H9 (cell line): ENCODE measurements at regions not wholly inside any gene's neighbourhood (a gene's known extent, or its start where the extent isn't known, plus 50 kb on each side); places are given as distances from the start of the nearest gene placed in this dataset.
A peak's percentile ranks its signal among the peaks of the same experiment; 100 is the strongest.

Experiments
- DNase-seq: peaks from one replicate; pipeline ENCODE4 v3.0.0-alpha.2; 2017
- H2AFZ ChIP-seq: one replicate; pipeline ENCODE4 v1.6.1; 2013; ENCODE audit warnings: mild to moderate bottlenecking, low read length, control low read depth, moderate library complexity
- H2AK5ac ChIP-seq: 2 replicates; pipeline ENCODE4 v1.6.1; 2013; ENCODE audit warnings: low read length, control low read depth, mixed read lengths; ENCODE audit not compliant: insufficient read length
- H2BK120ac ChIP-seq: one replicate; pipeline ENCODE4 v1.6.1; 2013; ENCODE audit warnings: low read depth, mild to moderate bottlenecking, low read length, control low read depth, inconsistent platforms; ENCODE audit not compliant: poor library complexity, severe bottlenecking
- H2BK12ac ChIP-seq: 2 replicates; pipeline ENCODE4 v1.6.1; 2013; ENCODE audit warnings: low read length, control low read depth, mixed read lengths, low read depth; ENCODE audit not compliant: insufficient read length
- H2BK15ac ChIP-seq: 2 replicates; pipeline ENCODE4 v1.6.1; 2013; ENCODE audit warnings: low read depth, low read length, control low read depth
- H2BK20ac ChIP-seq: one replicate; pipeline ENCODE4 v1.6.1; 2013; ENCODE audit warnings: low read depth, mild to moderate bottlenecking, low read length, control low read depth, inconsistent platforms; ENCODE audit not compliant: poor library complexity, severe bottlenecking
- H2BK5ac ChIP-seq: 2 replicates; pipeline ENCODE4 v1.6.1; 2013; ENCODE audit warnings: low read length, control low read depth, mixed read lengths; ENCODE audit not compliant: insufficient read length
- H3K14ac ChIP-seq: 2 replicates; pipeline ENCODE4 v1.6.1; 2013; ENCODE audit warnings: low read length, control low read depth; ENCODE audit not compliant: insufficient read depth
- H3K18ac ChIP-seq: 2 replicates; pipeline ENCODE4 v1.6.1; 2013; ENCODE audit warnings: low read depth, mild to moderate bottlenecking, mixed read lengths, low read length, control low read depth; ENCODE audit not compliant: insufficient read length
- H3K23ac ChIP-seq: 2 replicates; pipeline ENCODE4 v1.6.1; 2013; ENCODE audit warnings: low read length, control low read depth, mixed read lengths, low read depth; ENCODE audit not compliant: insufficient read length
- H3K23me2 ChIP-seq: 2 replicates; pipeline ENCODE4 v1.6.1; 2013; ENCODE audit warnings: low read depth, mild to moderate bottlenecking, mixed read lengths, low read length, control low read depth; ENCODE audit not compliant: insufficient read length, poor library complexity, severe bottlenecking
- H3K27ac ChIP-seq: 2 replicates; pipeline ENCODE4 v1.5.1; 2013; ENCODE audit warnings: low read length, control low read depth, mixed read lengths, low read depth; ENCODE audit not compliant: insufficient read length
- H3K27me3 ChIP-seq: 2 replicates; pipeline ENCODE4 v1.6.1; 2013; ENCODE audit warnings: low read length, control low read depth, inconsistent platforms; ENCODE audit not compliant: insufficient read depth
- H3K4ac ChIP-seq: 2 replicates; pipeline ENCODE4 v1.6.1; 2013; ENCODE audit warnings: low read depth, mild to moderate bottlenecking, control low read depth, inconsistent platforms, low read length, moderate library complexity
- H3K4me1 ChIP-seq: 2 replicates; pipeline ENCODE4 v1.6.1; 2013; ENCODE audit warnings: low read length, control low read depth, inconsistent platforms; ENCODE audit not compliant: insufficient read depth
- H3K4me2 ChIP-seq: 2 replicates; pipeline ENCODE4 v1.6.1; 2013; ENCODE audit warnings: low read length, control low read depth, mixed read lengths; ENCODE audit not compliant: insufficient read length, insufficient read depth
- H3K56ac ChIP-seq: 2 replicates; pipeline ENCODE4 v1.6.1; 2013; ENCODE audit warnings: low read depth, mild to moderate bottlenecking, mixed read lengths, low read length, control low read depth; ENCODE audit not compliant: insufficient read length
- H3K79me1 ChIP-seq: 2 replicates; pipeline ENCODE4 v1.6.1; 2013; ENCODE audit warnings: low read depth, mild to moderate bottlenecking, moderate library complexity, low read length, control low read depth, inconsistent platforms; ENCODE audit not compliant: insufficient read depth, poor library complexity, severe bottlenecking
- H3K79me2 ChIP-seq: 2 replicates; pipeline ENCODE4 v1.6.1; 2013; ENCODE audit warnings: low read length, control low read depth, inconsistent platforms; ENCODE audit not compliant: insufficient read depth
- H3K9ac ChIP-seq: 2 replicates; pipeline ENCODE4 v1.6.1; 2013; ENCODE audit warnings: low read length, control low read depth, mixed read lengths; ENCODE audit not compliant: insufficient read length; ENCODE audit errors: extremely low read depth
- H3K9me3 ChIP-seq: one replicate; pipeline ENCODE4 v1.6.1; 2013; ENCODE audit warnings: low read depth, low read length, inconsistent platforms; ENCODE audit not compliant: control insufficient read depth
- H3T11ph ChIP-seq: one replicate; pipeline ENCODE4 v1.6.1; 2013; ENCODE audit warnings: mild to moderate bottlenecking, low read length, control low read depth, inconsistent platforms
- H4K20me1 ChIP-seq: one replicate; pipeline ENCODE4 v1.6.1; 2013; ENCODE audit not compliant: control insufficient read depth, insufficient read length, insufficient read depth
- H4K5ac ChIP-seq: 2 replicates; pipeline ENCODE4 v1.6.1; 2013; ENCODE audit warnings: low read depth, mild to moderate bottlenecking, mixed read lengths, low read length, control low read depth; ENCODE audit not compliant: insufficient read length
- H4K8ac ChIP-seq: replicated peaks from 2 replicates; pipeline ENCODE4 v1.6.1; 2013; ENCODE audit warnings: low read length, control low read depth, mixed read lengths, low read depth; ENCODE audit not compliant: insufficient read length
- H4K91ac ChIP-seq: 2 replicates; pipeline ENCODE4 v1.6.1; 2013; ENCODE audit warnings: low read depth, mild to moderate bottlenecking, moderate library complexity, mixed read lengths, low read length, control low read depth; ENCODE audit not compliant: insufficient read length
- H3K27ac Mint-ChIP-seq, 3 experiments: 2 replicates in 2 of 3; 3 replicates in 1 of 3; pipeline ENCODE4 v1.8.0; 2020 to 2021; ENCODE audit warnings: mixed read lengths in 3 of 3, mild to moderate bottlenecking in 1 of 3, moderate library complexity in 1 of 3
- H3K27me3 Mint-ChIP-seq: 2 replicates; pipeline ENCODE4 v1.8.0; 2021; ENCODE audit warnings: low read depth, mild to moderate bottlenecking, moderate library complexity, mixed read lengths
- H3K36me3 Mint-ChIP-seq, 3 experiments: 2 replicates in 2 of 3; 3 replicates in 1 of 3; pipeline ENCODE4 v1.8.0; 2020 to 2021; ENCODE audit warnings: low read depth in 3 of 3, mixed read lengths in 3 of 3; ENCODE audit not compliant: insufficient read depth in 1 of 3
- H3K4me1 Mint-ChIP-seq, 2 experiments: 2 replicates each; pipeline ENCODE4 v1.8.0; 2020; ENCODE audit warnings: mixed read lengths in 2 of 2
- H3K4me3 Mint-ChIP-seq, 2 experiments: 2 replicates in 1 of 2; 3 replicates in 1 of 2; pipeline ENCODE4 v1.8.0; 2020 to 2021; ENCODE audit warnings: mild to moderate bottlenecking in 2 of 2, mixed read lengths in 2 of 2, moderate library complexity in 1 of 2
- H3K9me3 Mint-ChIP-seq, 2 experiments: 2 replicates in 1 of 2; 3 replicates in 1 of 2; pipeline ENCODE4 v1.8.0; 2020; ENCODE audit warnings: mild to moderate bottlenecking in 2 of 2, mixed read lengths in 2 of 2, moderate library complexity in 1 of 2
- WGBS: extraction: QIAGEN DNeasy Blood & Tissue Kit; methylation state at CpG from one replicate; pipeline ENCODE4 v1.1.7; 2013; ENCODE audit warnings: missing lambda C conversion rate, low lambda C conversion rate, mixed read lengths; ENCODE audit not compliant: insufficient read length; ENCODE audit errors: extremely low coverage; 5-methylcytosine and 5-hydroxymethylcytosine counted together
- TF ChIP-seq, protein P1 (sequence below): fragments of 200-600 bp; sonication (generic); conservative IDR thresholded peaks from 3 replicates; pipeline ENCODE4 v1.8.0; 2021; ENCODE audit warnings: antibody characterized with exemption, mild to moderate bottlenecking

DNA sequence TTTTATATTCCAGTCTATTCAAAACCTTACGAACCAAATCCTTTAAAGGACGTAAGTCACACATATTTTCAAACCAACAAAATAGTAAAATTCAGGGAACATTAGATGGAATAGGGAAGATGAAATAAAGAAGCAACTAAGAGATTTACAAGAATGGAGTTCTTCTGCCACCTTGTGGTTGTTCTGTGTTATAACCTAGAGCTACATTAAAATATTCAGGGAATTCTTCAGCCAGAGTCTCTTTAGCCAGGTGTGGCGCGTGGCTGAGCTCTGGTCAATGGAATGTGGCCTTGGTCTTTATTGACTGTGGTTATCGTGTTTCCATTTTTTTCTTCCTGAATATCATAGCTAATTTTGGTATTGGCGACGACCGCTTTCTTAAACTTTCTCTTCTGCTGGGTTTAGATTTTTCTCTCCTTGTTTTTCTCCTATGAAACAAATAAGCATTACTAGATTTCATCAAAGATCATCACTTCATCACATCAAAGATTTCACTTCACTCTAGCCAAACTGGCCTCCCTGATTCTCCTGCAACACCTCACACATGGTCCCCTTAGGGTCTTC lies 221.3 kb downstream of the MRPL39 start:
- H2BK12ac ChIP-seq: no peak overlapping the region
- peaks cover 5 to 6% of the 10 kb centered on the region in 2 experiments for H3K9me3 Mint-ChIP-seq
- H2BK5ac ChIP-seq: no peak overlapping the region
- no peak overlapping the region for H3K9ac ChIP-seq
- H3K9me3 ChIP-seq: no peaks in the 10 kb centered on the region
- H3K36me3 Mint-ChIP-seq: peaks cover 0 to 9% (median 0%) of the 10 kb centered on the region in 3 experiments; a peak in 3 of 7 replicates
- H3K27ac ChIP-seq: no peak overlapping the region
- no peak overlapping the region for H3K4me2 ChIP-seq
- H2BK120ac ChIP-seq: no peak overlapping the region
- DNase-seq: peak; percentile 46
- TF ChIP-seq, protein P1, sequence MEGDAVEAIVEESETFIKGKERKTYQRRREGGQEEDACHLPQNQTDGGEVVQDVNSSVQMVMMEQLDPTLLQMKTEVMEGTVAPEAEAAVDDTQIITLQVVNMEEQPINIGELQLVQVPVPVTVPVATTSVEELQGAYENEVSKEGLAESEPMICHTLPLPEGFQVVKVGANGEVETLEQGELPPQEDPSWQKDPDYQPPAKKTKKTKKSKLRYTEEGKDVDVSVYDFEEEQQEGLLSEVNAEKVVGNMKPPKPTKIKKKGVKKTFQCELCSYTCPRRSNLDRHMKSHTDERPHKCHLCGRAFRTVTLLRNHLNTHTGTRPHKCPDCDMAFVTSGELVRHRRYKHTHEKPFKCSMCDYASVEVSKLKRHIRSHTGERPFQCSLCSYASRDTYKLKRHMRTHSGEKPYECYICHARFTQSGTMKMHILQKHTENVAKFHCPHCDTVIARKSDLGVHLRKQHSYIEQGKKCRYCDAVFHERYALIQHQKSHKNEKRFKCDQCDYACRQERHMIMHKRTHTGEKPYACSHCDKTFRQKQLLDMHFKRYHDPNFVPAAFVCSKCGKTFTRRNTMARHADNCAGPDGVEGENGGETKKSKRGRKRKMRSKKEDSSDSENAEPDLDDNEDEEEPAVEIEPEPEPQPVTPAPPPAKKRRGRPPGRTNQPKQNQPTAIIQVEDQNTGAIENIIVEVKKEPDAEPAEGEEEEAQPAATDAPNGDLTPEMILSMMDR: peak; percentile 87
- H3K23ac ChIP-seq: no peak overlapping the region
- no CpG with 5 or more reads among the region's 8 CpGs for WGBS
- peaks cover 7 to 11% of the 10 kb centered on the region in 2 experiments for H3K4me1 Mint-ChIP-seq
- no peak overlapping the region for H2BK20ac ChIP-seq
- no peaks in the 10 kb centered on the region; the same call in 1 of the 2 replicates for H3K4me1 ChIP-seq
- H4K91ac ChIP-seq: no peak overlapping the region
- H2AK5ac ChIP-seq: no peak overlapping the region
- H3K27me3 Mint-ChIP-seq: no peaks in the 10 kb centered on the region
- H3K27ac Mint-ChIP-seq: peak overlapping the region in 2 of 3 experiments; percentile 1 to 13; a peak in 3 of 7 replicates
- H3K14ac ChIP-seq: no peak overlapping the region
- H3K4me3 Mint-ChIP-seq: no peak overlapping the region
- no peak overlapping the region for H4K8ac ChIP-seq
- no peak overlapping the region for H4K5ac ChIP-seq
- no peaks in the 10 kb centered on the region for H3K79me2 ChIP-seq
- H2BK15ac ChIP-seq: no peak overlapping the region
- no peaks in the 10 kb centered on the region for H4K20me1 ChIP-seq
- no peaks in the 10 kb centered on the region for H3K27me3 ChIP-seq
- no peaks in the 10 kb centered on the region for H3K23me2 ChIP-seq
- no peak overlapping the region for H2AFZ ChIP-seq
- no peak overlapping the region for H3K56ac ChIP-seq
- no peak overlapping the region for H3K4ac ChIP-seq
- no peak overlapping the region for H3K18ac ChIP-seq
- H3K79me1 ChIP-seq: no peaks in the 10 kb centered on the region
- no peak overlapping the region for H3T11ph ChIP-seq
